Heart left ventricle (tissue), 13 donors: ENCODE measurements at regions not wholly inside any gene's neighbourhood (a gene's known extent, or its start where the extent isn't known, plus 50 kb on each side); places are given as distances from the start of the nearest gene placed in this dataset.

Source experiments
- POLR2A ChIP-seq, 2 donors: fragments of 450-650 bp; IDR thresholded peaks; one replicate each; pipeline ENCODE4 v1.6.1; 2017; ENCODE audit warnings: antibody characterized with exemption in 2 of 2, mild to moderate bottlenecking in 2 of 2, moderate library complexity in 2 of 2
- TF ChIP-seq, protein P1 (sequence below), 12 donors: fragments of 200-600 bp; sonication (generic) in 4 of 12; IDR thresholded peaks; one replicate each; pipeline versions ENCODE4 v1.5.0 to v1.8.0; 2018 to 2022; ENCODE audit warnings: antibody characterized with exemption in 12 of 12, mild to moderate bottlenecking in 5 of 12
- donor health status: ischemic (EF 13 %, LVEDD 7.1; RV severe dilation, severe dysfunction).
- donor health status: DM: no; HTN: yes; CAD: no.
- donor health status: DM: no; HTN: no; CAD: no.
- donor health status: ischemic (EF 25% LVEDD 6.9; RV normal size, moderate dysfunction).
- donor health status: ischemic (EF 25% LVEDD 5.7; RV mildly dilated, moderate dysfunction).
- donor health status: ischemic (EF 35%, LVEDD 5.7; RV mildly dilated, moderate dysfunction).
- donor health status: nonischemic (EF 11% LVEDD 7.7; RV severe dilation, severe dysfunction).
- donor health status: DM: yes; HTN: yes; CAD: no.
- donor health status: PGD.
- donor health status: ischemic (EF 29% LVEDD 5.4; RV normal size, mild dysfunction).
- donor health status: nonischemic (EF 23%, LVEDD 6.1; RV moderate dilation, normal function).

DNA sequence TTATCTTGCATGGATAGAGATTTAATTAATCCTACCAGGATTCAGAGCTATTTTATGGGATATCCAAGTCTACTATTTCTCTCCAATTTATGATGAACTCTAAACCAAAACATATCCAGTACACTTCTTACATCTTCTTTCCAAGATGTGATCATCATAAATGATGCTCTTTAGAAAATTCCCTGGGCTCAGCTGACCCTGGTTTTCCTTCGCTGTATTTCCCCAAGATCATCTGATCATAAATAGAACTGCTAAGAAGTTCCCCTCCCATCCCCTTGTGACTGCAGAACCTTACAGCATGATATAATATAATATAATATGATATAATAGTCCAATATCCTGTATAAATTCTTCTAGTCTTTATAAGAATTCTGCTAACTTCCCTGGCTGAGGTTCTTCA, 114.6 kb upstream of the LYZL2 start:
- TF ChIP-seq, protein P1, sequence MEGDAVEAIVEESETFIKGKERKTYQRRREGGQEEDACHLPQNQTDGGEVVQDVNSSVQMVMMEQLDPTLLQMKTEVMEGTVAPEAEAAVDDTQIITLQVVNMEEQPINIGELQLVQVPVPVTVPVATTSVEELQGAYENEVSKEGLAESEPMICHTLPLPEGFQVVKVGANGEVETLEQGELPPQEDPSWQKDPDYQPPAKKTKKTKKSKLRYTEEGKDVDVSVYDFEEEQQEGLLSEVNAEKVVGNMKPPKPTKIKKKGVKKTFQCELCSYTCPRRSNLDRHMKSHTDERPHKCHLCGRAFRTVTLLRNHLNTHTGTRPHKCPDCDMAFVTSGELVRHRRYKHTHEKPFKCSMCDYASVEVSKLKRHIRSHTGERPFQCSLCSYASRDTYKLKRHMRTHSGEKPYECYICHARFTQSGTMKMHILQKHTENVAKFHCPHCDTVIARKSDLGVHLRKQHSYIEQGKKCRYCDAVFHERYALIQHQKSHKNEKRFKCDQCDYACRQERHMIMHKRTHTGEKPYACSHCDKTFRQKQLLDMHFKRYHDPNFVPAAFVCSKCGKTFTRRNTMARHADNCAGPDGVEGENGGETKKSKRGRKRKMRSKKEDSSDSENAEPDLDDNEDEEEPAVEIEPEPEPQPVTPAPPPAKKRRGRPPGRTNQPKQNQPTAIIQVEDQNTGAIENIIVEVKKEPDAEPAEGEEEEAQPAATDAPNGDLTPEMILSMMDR (IDR thresholded peaks at IDR 0.05): no peak
- no peak for TF ChIP-seq POLR2A (IDR thresholded peaks at IDR 0.05)
